ENCODE measurements at regions not wholly inside any gene's neighbourhood (a gene's known extent, or its start where the extent isn't known, plus 50 kb on each side); places are given as distances from the start of the nearest gene placed in this dataset.
"Not testable (repeated sequence)": the region's sequence is repeated elsewhere in the genome, so short reads cannot be mapped to it uniquely, and the experiment has no call there.

DNA sequence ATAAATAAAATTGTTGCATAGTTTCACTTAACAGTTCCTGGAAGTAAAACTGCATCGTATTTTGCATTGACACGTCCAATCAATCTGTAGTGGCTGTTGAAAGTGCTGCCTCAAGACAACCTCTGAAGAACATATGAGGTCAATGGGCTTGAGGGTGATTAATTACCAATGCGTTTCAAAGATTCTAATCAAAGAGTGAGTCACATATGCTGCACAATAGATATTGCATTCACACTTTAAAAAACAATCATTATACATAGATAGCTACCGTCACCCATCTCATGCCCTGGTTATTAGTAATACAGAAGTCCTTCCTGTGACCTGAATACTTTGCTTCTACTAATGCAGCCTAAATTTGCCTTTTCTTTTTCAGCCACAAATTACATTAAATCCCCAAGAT is 743.3 kb upstream of the SLIT2 start:
- DNase-seq (ENCODE audit: low spot score), result no peak

DNA sequence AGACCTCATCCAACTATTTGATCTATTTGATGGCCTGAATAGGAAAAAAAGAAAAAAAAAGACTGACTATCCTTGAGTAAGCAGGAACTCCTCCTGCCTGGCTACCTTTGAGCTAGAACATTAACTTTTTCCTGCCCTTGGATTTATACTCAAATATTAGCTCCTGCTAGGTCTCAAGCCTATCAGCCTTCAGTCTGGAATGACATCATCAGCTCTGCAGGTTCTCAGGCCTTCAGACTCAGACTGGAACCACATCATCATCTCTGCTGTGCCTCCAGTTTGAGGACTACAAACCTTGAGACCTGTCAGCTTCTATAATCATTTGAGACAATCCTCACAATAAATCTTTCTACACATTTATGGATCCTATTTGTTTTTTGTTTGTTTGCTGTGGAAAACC is 754.0 kb upstream of the SLIT2 start:
- no peak for DNase-seq (ENCODE audit: low spot score)

DNA sequence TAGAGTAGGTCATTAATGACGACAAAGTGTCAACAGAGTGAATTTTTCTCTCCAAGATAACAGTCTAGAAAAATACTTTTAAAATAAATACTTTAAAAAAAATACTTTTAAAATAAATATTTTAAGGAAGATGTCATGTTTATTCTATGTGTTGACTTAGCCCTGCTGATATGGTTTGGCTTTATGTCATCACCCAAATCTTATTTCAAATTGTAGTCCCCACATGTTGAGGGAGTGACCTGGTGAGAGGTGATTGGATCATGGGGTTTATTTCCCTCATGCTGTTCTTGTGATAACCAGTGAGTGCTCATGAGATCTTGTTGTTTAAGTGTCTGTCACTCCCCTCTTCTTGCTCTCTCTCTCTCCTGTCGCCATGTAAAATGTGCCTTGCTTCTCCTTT is 754.9 kb upstream of the SLIT2 start:
- DNase-seq (ENCODE audit: low spot score), result no peak

DNA sequence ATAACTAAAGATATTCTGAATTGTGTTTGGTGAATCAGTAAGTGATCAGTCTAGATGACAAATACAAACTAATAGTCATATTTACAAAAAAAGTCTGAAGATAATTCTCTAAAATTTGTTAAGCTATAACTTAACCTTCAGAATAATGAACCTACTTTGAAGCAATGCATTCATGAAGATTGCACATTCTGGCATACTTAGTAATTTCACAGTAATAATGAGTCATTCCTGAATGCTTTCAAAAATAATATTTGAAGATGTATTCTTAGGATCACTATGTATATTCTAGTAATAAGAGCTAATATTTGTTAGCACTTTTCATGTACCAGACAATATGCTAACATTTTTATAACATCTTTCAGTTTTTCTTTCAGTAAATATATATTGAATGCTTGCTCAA is 756.7 kb upstream of the SLIT2 start:
- DNase-seq (ENCODE audit: low spot score), result no peak

DNA sequence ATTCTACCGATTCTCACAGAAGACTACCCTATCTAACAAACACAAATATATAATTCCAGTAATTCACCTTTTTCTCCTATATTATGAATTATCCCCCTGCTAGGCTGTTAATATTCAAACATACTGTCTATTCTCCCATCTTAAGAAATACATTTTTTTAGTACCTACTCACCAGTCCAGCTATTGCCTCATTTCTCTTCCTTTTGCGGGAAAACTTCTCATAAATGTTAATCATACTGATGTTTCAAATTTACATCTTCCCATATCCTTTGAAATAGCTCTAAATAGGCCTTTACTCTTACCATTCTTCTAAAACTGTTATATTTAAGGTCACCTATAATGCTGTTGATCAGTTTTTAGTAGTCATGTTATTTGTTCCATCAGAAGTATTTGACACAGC is 759.1 kb upstream of the SLIT2 start:
- DNase-seq (ENCODE audit: low spot score), result no peak

DNA sequence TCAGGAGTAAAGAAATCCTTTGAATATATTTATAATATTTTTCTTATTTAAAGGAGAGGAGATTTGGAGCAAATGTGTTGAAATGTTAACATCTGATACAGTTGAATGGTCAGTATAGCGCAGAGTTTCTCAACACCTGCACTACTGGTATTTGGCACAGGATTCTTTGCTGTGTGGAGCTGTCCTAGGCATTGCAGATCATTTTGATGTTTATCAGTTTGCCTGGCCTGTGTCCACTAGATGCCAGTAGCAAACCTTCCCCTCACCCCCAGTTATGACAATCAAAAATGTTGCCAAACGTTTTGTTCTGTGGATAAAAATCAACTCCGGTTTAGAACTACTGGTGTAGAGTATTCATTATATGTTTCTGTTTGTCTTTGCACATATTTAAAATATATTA is 765.3 kb upstream of the SLIT2 start:
- no peak for DNase-seq (ENCODE audit: low spot score)

DNA sequence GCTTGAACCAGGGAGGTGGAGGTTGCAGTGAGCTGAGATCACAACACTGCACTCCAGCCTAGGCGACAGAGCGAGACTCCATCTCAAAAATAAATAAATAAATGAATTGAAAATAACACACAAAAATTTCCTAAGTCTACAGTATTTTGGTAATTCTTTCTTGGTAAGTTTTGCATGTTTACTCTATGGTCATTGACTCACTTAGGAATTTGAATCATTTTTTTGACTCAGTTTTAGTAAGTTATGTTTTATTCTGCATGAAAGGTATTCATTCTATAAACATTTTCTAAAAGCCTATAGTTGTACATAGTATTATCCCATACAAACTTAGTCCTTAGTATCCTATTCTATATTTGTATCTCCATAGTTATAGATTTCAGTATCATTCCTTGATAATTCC is 772.9 kb upstream of the SLIT2 start:
- no peak for DNase-seq (ENCODE audit: low spot score)

DNA sequence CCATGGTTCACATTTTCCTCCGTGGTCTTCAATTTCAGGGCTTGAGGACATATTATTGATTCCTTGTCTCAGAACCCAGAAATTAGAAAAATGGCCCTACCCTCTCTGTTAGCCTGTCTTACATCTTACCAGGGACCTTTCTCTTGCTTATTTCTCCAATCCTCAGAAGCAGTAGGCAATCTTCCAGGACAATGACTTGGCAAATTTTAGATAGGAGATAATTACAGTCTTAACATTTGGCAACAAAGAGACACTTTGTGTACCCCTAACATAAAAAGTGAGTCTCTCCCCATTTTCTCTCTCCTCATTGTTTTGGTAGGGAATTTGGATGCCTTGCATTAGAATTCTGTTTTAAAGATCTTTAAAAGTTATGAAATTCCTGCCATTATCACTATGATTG is 778.1 kb upstream of the SLIT2 start:
- DNase-seq (ENCODE audit: low spot score), result no peak

DNA sequence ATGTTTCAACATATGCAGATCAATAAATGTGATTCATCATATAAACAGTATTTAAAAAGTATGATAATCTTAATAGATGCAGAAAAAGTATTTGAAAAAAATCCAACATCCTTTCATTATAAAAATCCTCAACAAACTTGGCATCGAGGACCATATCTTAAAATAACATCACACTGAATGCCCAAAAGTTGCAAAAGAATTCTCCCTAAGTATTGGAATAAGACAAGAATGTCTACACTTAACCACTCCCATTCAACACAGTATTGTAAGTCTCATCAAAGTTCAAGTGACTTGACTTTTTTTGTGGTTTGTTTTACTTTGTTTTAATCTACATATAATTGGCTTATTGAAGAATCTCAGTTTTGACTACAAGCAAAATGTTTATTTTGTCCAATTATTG is 779.0 kb upstream of the SLIT2 start:
- no peak for DNase-seq (ENCODE audit: low spot score)

DNA sequence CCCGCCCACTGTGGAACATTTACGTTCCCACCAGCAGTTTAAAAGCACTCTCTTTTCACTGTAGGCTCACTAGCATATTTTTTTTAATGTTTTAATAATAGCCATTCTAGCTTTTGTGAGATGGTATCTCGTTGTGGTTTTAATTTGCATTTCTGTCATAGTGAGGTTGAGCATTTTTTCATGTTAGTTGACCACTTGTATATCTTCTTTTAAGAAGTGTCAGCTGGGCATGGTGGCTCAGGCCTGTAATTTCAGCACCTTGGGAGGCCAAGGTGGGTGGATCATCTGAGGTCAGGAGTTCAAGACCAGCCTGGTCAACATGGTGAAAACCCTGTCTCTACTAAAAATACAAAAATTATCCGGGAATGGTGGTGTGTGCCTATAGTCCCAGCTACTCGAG is 781.7 kb upstream of the SLIT2 start:
- not testable (repeated sequence) for DNase-seq (ENCODE audit: low spot score)

DNA sequence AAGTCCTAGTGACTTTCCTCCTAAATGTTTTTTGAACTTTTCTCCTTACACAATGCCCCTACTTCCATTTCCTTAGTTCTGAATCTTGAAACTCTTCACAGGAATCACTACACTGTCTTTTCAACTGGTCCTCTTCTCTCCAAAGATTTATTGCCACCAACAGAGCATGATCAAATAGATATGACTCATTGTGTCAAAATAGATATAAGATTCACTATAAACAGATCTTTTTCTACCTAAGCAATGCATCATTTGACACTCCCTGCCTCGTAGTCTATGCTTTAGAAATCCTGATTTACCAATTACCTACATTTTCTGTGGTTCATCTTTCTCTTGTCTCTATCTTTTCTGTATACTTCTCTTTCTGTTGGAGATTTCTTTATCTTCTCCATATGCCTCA is 789.6 kb upstream of the SLIT2 start:
- DNase-seq (ENCODE audit: low spot score), result no peak

DNA sequence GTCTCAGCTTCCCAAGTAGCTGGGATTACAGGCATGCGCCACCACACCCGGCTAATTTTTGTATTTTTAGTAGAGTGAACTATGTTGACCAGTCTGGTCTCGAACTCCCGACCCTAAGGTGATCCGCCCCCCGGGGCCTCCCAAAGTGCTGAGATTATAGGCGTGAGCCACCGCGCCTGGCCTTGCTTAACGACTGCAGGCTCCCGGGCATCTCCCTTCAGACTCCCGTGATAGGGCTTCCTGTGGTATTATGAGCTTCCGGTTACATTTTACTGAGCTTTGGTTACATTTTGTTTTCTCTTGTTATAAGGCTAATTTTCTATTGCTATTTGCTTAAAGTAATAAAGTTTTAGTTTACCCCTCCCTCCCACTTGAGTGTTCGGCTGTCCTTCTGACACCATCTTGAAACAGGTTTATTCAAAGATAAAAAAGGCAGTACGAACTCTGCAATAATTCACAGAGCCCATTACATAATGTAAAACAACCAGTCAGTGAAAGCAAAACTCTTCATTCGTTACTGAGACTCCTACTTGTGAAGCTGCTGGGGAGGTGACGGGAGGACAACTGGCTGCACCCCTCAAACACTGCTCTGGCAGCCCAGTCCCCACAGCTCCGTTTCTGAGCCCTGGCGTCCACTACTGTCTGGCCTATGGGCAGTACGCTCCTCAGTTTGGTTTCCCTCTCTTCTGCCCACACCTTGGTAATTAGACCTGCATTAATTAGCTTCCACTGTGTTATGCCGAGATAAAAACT is 795.7 kb upstream of the SLIT2 start:
- DNase-seq (ENCODE audit: low spot score), result no peak

DNA sequence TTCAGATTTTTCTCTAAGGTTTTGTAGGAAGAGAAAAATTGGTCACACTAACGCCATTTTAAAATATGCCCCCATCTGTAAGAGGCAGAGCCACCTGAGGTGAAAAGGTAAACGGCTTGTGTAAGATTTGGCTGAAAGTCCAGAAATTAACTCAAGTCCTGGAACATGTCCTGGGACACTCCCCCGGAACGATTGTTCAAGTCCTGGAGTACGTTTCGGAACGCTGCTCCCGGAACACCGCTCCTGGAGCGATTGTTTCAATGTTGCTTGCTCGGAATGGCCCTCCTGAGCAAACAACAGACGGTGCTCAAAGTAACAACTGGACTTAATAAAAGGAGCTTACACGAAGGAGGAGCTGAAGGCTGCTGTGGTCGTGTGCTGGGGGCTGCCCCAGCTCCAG is 796.5 kb upstream of the SLIT2 start:
- no peak for DNase-seq (ENCODE audit: low spot score)

DNA sequence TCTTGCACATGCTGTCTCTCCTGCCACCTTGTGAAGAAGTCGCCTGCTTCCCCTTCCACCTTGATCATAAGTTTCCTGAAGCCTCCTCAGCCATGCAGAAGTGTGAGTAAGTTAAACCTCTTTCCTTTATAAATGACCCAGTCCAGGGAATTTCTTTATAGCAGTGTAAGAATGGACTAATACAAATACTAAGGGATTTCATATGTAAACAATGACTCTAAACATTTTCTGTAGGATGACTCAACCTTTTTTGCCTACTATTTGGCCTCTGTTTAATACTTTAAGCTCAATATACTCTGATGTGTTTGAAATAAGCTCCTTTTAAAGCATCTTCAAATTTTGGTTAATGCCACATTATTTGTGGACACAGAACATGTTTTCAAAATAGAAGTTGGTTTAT is 813.5 kb upstream of the SLIT2 start:
- no peak for DNase-seq (ENCODE audit: low spot score)

DNA sequence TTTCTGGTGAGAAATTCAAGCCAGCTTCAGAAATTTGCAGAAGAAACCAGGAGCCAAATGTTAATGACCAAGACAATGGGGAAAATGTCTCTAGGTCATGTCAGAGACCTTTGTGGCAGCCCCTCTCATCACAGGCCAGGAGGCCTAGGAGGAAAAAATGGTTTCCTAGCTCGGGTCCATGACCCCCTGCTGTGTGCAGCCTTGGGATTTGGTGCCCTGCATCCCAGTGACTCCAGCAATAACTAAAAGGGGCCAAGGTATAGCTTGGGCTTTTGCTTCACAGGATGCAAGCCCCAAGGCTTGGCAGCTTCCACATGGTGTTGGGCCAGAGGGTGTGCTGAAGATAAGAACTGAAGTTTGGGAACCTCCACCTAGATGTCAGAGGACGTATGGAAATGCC is 814.7 kb upstream of the SLIT2 start:
- no peak for DNase-seq (ENCODE audit: low spot score)

DNA sequence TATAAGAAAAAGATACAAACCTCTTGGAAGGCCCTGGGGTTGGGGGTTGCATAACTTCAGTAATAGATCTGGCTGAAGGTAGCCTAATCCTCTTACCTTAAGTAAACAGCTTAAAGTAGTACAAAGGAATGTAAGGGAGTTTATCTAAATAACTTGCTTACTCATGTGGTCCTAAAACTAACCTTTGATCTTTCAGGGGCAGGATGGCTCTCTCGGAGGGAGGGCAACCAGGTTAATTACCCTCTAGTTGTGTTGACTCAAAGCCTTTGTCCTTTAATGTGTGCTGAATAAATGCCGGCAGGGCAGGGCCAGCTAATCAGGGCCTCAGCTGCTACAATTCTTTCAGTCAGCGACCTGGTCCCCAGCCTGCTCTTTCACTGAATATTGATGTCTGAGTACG is 822.0 kb upstream of the SLIT2 start:
- no peak for DNase-seq (ENCODE audit: low spot score)

DNA sequence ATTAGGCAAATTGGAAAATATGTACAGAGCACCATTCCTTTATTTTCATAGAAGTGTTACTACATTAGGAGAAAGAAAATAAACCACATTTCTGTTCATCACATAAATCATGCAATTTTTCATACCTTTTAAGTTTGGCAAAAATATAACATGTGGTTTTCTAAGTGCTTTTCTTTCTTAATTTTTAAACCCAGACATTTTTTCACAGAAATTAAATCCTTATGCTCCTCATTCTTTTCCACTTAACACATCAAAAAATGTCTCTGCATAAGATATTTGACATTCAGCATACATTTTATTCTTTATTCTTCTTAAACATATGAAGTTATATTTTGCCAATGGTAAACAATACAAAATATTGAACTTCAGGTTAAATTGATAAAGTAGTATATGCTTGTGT is 826.6 kb upstream of the SLIT2 start:
- no peak for DNase-seq (ENCODE audit: low spot score)

DNA sequence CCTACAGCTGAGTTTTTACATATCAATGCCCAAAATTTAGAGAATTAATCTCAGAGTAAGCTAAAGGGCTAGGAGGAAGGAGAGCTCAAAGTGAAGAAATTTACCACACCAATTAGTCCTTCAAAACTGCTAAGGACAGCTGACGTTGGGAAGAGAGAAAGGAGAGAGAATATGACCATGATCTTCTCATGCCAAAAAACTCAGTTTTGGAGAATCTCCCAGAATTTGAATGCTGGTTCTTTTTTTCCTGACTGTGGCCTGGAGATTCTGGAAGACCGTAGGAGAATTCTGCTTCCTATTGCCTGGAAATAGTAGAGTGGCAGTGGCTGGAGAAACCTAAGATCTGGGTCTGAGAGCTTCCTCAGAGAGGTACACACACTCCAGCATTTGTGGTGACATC is 834.4 kb upstream of the SLIT2 start:
- no peak for DNase-seq (ENCODE audit: low spot score)

DNA sequence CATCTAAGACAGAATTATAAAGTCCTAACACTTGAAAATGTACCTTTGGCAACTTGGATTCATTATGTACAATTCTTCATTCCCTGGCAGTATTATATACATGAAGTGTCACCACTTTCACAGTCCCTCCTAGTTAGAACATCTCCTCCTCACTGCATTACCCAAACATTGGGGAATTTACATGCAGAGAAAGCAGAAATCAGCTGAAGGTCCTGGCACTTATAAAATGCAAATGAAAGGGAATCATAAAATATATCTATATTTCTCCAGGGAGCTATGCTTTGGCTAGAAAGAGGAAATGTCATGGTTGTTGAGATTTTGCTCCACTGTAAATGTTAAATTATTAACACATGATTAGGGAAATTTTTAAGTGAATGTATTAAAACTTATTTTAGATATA is 835.6 kb upstream of the SLIT2 start:
- no peak for DNase-seq (ENCODE audit: low spot score)

DNA sequence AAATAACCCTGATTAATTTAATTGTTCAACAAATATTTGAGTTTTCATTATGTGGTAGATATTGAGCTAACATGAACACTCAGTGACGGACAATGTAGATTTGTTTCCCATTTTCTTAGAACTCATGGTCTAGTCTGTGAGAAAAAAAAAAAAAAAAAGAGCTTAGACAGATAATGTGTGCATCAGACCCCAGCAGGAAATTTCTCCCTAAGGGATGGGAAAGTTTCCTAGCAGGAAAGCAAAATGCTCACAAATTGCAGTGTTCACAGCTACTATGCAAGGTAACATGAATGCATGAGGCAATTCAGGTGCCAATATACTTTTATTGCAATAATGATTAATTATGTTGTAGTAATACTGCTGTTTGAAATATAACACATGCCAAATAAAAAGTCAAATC is 843.2 kb upstream of the SLIT2 start:
- DNase-seq (ENCODE audit: low spot score), result no peak

DNA sequence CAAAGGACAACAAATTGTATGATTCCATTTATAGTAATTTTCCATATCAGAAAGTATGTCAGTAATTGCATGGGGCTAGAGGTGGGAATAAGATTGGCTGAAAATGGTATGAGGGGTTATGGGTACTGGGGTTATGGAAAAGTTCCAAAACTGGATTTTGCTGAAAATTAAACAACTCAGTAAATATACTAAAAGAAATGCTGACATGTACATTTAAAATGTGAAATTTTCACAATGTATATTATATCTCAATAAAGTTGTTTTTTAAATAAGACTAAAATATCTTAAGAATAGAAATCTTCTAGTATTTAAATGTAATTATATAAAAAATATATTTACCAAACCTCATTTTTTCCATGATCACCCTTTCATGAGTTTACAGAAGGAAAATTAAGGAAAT is 844.9 kb upstream of the SLIT2 start:
- no peak for DNase-seq (ENCODE audit: low spot score)

DNA sequence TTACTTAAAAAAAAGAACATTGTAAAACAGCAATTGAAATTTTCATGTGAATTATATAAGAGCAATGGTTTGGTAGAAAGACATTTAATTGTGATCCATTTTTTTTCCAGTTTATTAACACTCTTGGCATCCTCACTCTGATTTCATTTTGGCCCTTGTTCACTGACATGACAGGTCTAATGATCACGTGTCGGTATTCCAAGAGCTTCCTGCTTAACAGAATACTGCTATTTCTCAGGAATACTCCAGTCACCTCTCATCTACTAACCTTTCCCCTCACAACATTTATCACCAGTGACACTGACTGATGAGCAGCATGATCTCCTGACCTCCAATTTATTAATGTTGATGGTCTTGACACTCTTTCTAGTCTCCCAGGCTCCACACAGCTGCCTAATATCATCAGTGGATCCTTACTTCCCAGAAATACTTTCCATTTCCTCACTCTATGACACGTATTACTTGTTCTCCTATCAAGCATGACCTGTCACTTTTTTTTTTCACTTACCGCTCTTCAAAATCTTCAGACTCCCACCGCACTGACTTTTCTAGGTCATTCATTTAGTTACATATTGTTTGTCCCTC is 847.8 kb upstream of the SLIT2 start:
- DNase-seq (ENCODE audit: low spot score), result no peak

DNA sequence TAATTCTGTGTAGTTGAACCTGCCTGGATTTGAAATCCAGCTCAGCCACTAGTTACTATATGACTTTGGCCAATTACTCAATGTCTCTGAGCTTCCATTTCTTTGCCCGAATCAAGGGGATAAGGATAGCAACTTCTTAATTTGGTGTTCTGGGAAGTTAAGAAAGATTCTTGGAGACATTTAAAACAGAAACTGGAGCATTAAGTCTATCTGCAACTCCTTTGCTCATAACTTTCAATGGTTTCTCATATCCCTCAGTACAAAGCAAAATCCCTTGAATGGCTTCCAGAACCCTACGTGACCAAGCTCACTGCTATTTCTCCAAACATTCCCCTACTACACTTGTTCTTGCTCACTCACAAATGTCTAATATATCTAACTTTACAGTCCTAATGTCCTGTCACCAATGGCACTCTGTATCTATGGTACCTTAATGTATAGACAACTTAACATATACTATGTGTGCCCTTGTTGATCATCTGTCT is 849.1 kb upstream of the SLIT2 start:
- no peak for DNase-seq (ENCODE audit: low spot score)

All from putamen (tissue), 1 donor.